Right lobe of liver (tissue), 6 donors: ENCODE measurements at regions not wholly inside any gene's neighbourhood (a gene's known extent, or its start where the extent isn't known, plus 50 kb on each side); places are given as distances from the start of the nearest gene placed in this dataset.
A peak's percentile ranks its signal among the peaks of the same experiment; 100 is the strongest.

ENCODE experiments used
- ATAC-seq, 4 donors: fragments of 200-7000 bp; cut with Tn5 transposase; one replicate each; pipeline ENCODE4 v1.9.1; 2020; ENCODE audit warnings: mild to moderate bottlenecking in 4 of 4, moderate library complexity in 4 of 4
- DNase-seq, 3 donors: peaks; one replicate each; pipeline ENCODE4 v3.0.0-alpha.2; 2020
- H3K27ac ChIP-seq, 3 donors: fragments of 200-600 bp; one replicate each; pipeline ENCODE4 v1.8.0; 2022
- H3K27me3 ChIP-seq, 2 donors: fragments of 200-600 bp; one replicate each; pipeline ENCODE4 v1.8.0; 2022
- H3K36me3 ChIP-seq, 4 donors: fragments of 200-600 bp; sonication (generic) in 1 of 4; one replicate each; pipeline versions ENCODE4 v1.5.1 to v1.8.0; 2017 to 2022; ENCODE audit warnings: control low read depth in 1 of 4
- H3K4me1 ChIP-seq, 4 donors: fragments of 200-600 bp; sonication (generic) in 1 of 4; one replicate each; pipeline versions ENCODE4 v1.5.1 to v1.8.0; 2017 to 2022; ENCODE audit warnings: control low read depth in 1 of 4
- H3K4me3 ChIP-seq, 3 donors: fragments of 200-600 bp; one replicate each; pipeline ENCODE4 v1.8.0; 2022
- H3K9me3 ChIP-seq, 4 donors: fragments of 200-600 bp; sonication (generic) in 1 of 4; one replicate each; pipeline versions ENCODE4 v1.5.1 to v1.8.0; 2017 to 2022; ENCODE audit warnings: control low read depth in 1 of 4
- POLR2A ChIP-seq: fragments of 450-650 bp; IDR thresholded peaks from one replicate; pipeline ENCODE4 v1.6.1; 2017; ENCODE audit warnings: antibody characterized with exemption, mild to moderate bottlenecking
- WGBS: methylation state at CpG from one replicate; pipeline ENCODE4 v1.1.6; 2018; ENCODE audit warnings: low coverage, low lambda C conversion rate; ENCODE audit not compliant: insufficient coverage; ENCODE audit errors: missing lambda C conversion rate; 5-methylcytosine and 5-hydroxymethylcytosine counted together
- intact Hi-C, 2 donors: fragments of 100-400 bp; cut with DNase I; formaldehyde crosslinking; loops; one replicate each; pipeline versions ENCODE4 v1.11.2 to v1.14.1; 2022
- TF ChIP-seq, protein P1 (sequence below), 4 donors: fragments of 200-600 bp in 3 of 4; fragments of 450-650 bp in 1 of 4; IDR thresholded peaks; one replicate each; pipeline versions ENCODE4 v1.5.1 to v1.8.0; 2016 to 2022; ENCODE audit warnings: antibody characterized with exemption in 4 of 4, mild to moderate bottlenecking in 2 of 4
- donor health status: DM: no; HTN: yes; CAD: no.
- donor health status: DM: no; HTN: no; CAD: no.
- donor health status: DM: no; HTN: no; CAD: no.
- donor health status: DM: no; HTN: yes; CAD: no.
- donor health status: DM: no; HTN: yes; CAD: no.

DNA sequence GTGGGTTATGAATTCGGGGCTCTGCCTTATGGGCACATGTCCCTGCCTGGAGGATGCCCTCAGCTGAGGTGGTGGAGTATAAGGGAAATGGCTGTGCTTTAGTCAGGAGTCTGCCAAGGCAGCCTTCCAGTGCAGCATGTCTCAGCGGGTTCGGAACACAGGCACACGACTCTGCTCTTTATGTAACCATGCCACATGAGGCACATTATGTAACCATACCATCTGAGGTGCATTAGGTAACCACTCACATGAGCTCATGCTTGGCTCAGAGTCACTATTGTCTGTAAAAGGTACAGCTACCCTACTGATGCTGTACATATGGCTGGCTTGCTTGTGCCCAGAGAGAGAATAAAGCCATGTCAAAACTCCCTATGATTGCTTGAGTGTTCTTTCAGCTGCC, 723.6 kb downstream of the TRAM1L1 start:
- DNase-seq (no peak), ATAC-seq (peak in 2 of 4 donors; percentile 20 to 22)
- Histone ChIP-seq H3K36me3 (no peaks in the 10 kb centered on the region), H3K4me1 (no peaks in the 10 kb centered on the region), H3K27me3 (no peaks in the 10 kb centered on the region), H3K4me3 (no peak overlapping the region), H3K27ac (no peak overlapping the region), H3K9me3 (no peaks in the 10 kb centered on the region)
- no peak for TF ChIP-seq POLR2A
- TF ChIP-seq, protein P1, sequence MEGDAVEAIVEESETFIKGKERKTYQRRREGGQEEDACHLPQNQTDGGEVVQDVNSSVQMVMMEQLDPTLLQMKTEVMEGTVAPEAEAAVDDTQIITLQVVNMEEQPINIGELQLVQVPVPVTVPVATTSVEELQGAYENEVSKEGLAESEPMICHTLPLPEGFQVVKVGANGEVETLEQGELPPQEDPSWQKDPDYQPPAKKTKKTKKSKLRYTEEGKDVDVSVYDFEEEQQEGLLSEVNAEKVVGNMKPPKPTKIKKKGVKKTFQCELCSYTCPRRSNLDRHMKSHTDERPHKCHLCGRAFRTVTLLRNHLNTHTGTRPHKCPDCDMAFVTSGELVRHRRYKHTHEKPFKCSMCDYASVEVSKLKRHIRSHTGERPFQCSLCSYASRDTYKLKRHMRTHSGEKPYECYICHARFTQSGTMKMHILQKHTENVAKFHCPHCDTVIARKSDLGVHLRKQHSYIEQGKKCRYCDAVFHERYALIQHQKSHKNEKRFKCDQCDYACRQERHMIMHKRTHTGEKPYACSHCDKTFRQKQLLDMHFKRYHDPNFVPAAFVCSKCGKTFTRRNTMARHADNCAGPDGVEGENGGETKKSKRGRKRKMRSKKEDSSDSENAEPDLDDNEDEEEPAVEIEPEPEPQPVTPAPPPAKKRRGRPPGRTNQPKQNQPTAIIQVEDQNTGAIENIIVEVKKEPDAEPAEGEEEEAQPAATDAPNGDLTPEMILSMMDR (IDR thresholded peaks at IDR 0.05), result no peak
- intact Hi-C loops, result no loop called here
- 33% methylated on average over 3 of the region's 4 CpGs for WGBS

DNA sequence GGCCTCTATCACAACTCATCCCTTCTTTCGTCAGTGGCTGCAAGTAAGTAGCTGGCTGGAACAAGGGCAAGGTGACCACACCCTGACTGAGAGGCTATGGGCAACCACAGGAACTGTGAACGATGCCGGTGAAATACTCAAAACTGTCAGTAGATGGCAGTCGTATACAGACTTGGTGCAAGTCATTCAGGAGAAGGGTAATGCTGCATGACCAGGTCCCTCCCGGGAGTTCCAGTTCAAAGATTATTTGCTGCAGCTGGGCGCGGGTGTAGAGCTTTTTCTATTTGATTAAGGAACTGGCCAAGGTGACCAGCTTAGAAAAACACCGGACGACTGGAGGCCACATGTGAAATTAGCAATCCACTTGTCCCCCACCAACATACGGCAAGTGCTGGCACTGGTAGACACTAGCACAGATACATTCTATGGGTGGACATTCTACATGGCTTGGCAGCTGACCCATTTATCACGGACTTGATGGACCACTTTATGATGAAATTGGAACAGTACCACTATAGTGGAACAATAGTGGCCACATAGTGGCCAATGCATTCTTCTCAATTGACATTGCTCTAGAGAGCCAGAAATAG, 726.6 kb downstream of the TRAM1L1 start:
- peak; percentile 99 for ATAC-seq
- 18% methylated on average over 9 of the region's 11 CpGs for WGBS
- no peaks in the 10 kb centered on the region for H3K27me3 ChIP-seq
- no peaks in the 10 kb centered on the region for H3K36me3 ChIP-seq
- no peaks in the 10 kb centered on the region for H3K4me1 ChIP-seq
- no peak overlapping the region for H3K4me3 ChIP-seq
- H3K9me3 ChIP-seq, result no peaks in the 10 kb centered on the region
- intact Hi-C loops, result no loop called here
- no peak overlapping the region for H3K27ac ChIP-seq
- DNase-seq, result peak in 1 of 3 donors; percentile 75
- no peak for TF ChIP-seq POLR2A
- TF ChIP-seq, protein P1 (IDR thresholded peaks at IDR 0.05), result peak; percentile 65 to 77 (median 70)

DNA sequence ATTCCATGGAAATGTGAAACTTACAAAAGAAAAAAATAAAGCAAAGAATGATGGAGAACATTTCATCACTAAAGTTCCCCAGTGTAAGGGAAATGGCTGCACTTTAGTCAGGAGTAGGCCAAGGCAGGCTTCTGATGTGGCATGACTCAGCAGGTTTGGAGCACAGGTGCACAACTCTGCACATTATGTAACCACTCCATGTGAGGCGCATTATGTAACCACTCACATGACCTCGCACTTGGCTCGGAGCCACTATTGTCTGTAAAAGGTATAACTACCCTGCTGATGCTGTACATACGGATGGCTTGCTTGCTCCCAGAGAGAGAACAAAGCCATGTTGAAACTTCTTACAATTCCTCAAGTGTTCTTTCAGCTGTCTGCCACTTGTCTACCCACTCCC, 727.6 kb downstream of the TRAM1L1 start:
- Histone ChIP-seq H3K36me3 (no peaks in the 10 kb centered on the region), H3K4me1 (no peaks in the 10 kb centered on the region), H3K9me3 (no peaks in the 10 kb centered on the region), H3K27me3 (no peaks in the 10 kb centered on the region), H3K27ac (no peak overlapping the region), H3K4me3 (no peak overlapping the region)
- DNase-seq (peak in 1 of 3 donors; percentile 51), ATAC-seq (peak; percentile 10 to 49 (median 35))
- intact Hi-C loops, result no loop called here
- 20% methylated on average over 2 of the region's 4 CpGs for WGBS
- TF ChIP-seq, protein P1 (IDR thresholded peaks at IDR 0.05), result no peak
- no peak for TF ChIP-seq POLR2A

DNA sequence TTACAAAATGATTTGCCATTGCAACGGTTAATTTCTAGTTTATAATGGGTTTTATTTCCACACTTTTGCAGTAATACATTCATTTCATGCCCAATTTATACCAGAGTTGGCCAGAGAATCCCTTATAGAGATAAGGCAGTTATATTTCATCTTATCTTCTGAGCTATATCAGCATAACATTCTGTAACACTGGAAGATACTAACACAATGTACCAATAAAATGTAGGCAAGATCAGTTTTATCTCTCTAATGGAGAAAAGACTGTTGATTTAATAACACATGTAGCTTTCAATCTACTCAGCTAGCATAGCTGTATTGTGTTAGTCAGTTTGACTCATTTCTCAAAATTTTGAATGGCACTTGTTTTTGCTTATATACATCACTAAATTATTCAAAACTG, 738.6 kb downstream of the TRAM1L1 start:
- no peaks in the 10 kb centered on the region for H3K36me3 ChIP-seq
- H3K4me1 ChIP-seq, result no peaks in the 10 kb centered on the region
- WGBS, result 50% methylated on average over 1 of the region's 1 CpG
- DNase-seq (no peak), ATAC-seq (no peak)
- intact Hi-C loops, result no loop called here
- no peak overlapping the region for H3K4me3 ChIP-seq
- TF ChIP-seq, protein P1 (IDR thresholded peaks at IDR 0.05), result no peak
- H3K27ac ChIP-seq, result no peak overlapping the region
- H3K27me3 ChIP-seq, result no peaks in the 10 kb centered on the region
- H3K9me3 ChIP-seq, result no peaks in the 10 kb centered on the region

DNA sequence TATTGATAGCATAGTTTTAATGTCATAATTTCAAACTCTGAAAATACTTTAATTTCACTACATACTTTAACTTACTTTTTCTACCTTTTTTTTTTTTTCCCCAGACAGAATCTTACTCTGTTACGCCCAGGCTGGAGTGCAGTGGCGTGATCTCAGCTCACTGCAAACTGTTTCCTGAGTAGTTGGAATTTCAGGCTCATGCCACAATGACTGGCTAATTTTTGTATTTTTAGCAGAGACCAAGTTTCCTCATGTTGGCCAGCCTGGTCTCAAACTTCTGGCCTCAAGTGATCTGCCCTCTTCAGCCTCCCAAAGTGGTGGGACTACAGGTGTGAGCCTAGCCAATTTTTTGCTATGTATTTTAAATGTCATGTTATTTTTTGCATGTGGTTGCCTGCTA, 741.6 kb downstream of the TRAM1L1 start:
- Histone ChIP-seq H3K36me3 (no peaks in the 10 kb centered on the region), H3K27me3 (no peaks in the 10 kb centered on the region), H3K4me3 (no peak overlapping the region), H3K9me3 (no peaks in the 10 kb centered on the region), H3K27ac (no peak overlapping the region), H3K4me1 (no peaks in the 10 kb centered on the region)
- no peak for DNase-seq
- intact Hi-C loops, result no loop called here
- 64% methylated on average over 2 of the region's 2 CpGs for WGBS
- no peak for TF ChIP-seq POLR2A
- TF ChIP-seq, protein P1 (IDR thresholded peaks at IDR 0.05), result no peak
- ATAC-seq, result no peak
